Kidney epithelial cell (primary cell): ENCODE measurements at regions not wholly inside any gene's neighbourhood (a gene's known extent, or its start where the extent isn't known, plus 50 kb on each side); places are given as distances from the start of the nearest gene placed in this dataset.

Experiments used
- DNase-seq: peaks from one replicate; pipeline ENCODE4 v3.0.0-alpha.2; 2010; ENCODE audit warnings: low read depth
- H3K27me3 ChIP-seq: 2 replicates; pipeline ENCODE4 v1.6.0; 2011; ENCODE audit warnings: low read length; ENCODE audit not compliant: control insufficient read depth, insufficient read depth
- H3K36me3 ChIP-seq: 2 replicates; pipeline ENCODE4 v1.5.1; 2011; ENCODE audit warnings: low read length; ENCODE audit not compliant: control insufficient read depth, insufficient read depth
- H3K4me3 ChIP-seq: 2 replicates; pipeline ENCODE4 v1.5.1; 2011; ENCODE audit warnings: low read depth, mild to moderate bottlenecking, control low read depth, low read length
- CTCF ChIP-seq: IDR thresholded peaks from 2 replicates; pipeline ENCODE4 v1.5.1; 2011; ENCODE audit warnings: mild to moderate bottlenecking, moderate library complexity, low read length, control low read depth, inconsistent platforms; ENCODE audit not compliant: insufficient read depth, poor library complexity, severe bottlenecking

DNA sequence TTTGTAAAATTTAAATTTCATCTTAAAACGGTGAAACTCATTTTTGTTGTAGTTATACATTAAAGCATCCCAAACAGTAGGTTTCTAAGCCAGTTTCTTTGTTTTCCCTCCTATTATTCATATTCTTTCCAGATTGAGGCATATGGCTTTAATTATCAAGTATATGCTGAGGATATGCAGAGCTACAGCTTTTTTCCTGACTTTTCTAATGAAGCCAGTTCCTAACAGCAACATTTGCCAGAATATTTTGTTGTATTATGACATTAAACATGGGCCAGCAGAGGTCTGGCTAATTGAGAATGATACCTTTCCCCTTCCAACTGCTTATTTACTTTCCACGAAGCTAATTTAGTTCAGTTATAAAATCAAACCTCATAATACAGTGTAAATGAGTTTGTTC, 75.3 kb downstream of the SLIT2 start:
- Histone ChIP-seq H3K36me3 (no peaks in the 10 kb centered on the region), H3K27me3 (no peaks in the 10 kb centered on the region), H3K4me3 (no peak overlapping the region)
- TF ChIP-seq CTCF, result no peak
- DNase-seq, result no peak

DNA sequence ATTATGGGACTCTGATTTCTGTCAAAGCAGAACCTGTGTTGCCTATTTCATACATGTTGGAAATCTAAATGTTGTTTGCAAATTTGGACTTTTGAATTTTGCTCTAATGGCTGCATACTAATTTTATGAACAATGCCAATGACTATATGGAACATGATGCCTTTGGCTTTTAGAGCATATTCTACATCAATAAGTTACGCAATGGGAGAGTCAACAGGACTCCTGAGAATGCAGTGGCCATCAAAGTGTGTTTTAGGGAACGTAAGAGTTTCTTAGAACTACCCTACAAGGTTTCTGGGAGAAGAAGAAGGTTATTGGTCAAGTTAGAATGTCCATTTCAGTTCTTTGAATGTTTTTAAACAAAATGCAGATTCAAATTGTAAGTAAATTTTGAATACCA, 76.1 kb downstream of the SLIT2 start:
- DNase-seq, result no peak
- no peak for TF ChIP-seq CTCF
- no peaks in the 10 kb centered on the region for H3K27me3 ChIP-seq

GRCh38 chr4:20331642-20332041, 79.9 kb downstream of the SLIT2 start:
- TF ChIP-seq CTCF, result no peak
- no peak overlapping the region for H3K4me3 ChIP-seq
- H3K27me3 ChIP-seq, result no peaks in the 10 kb centered on the region
- DNase-seq, result no peak
- no peaks in the 10 kb centered on the region for H3K36me3 ChIP-seq

More for the DNA sequence above, 76.1 kb downstream of the SLIT2 start:
- H3K4me3 ChIP-seq, result no peak overlapping the region
- no peaks in the 10 kb centered on the region for H3K36me3 ChIP-seq

GRCh38 chr4:20333141-20333715, 81.5 kb downstream of the SLIT2 start:
- H3K36me3 ChIP-seq, result no peaks in the 10 kb centered on the region
- DNase-seq, result no peak
- H3K4me3 ChIP-seq, result no peak overlapping the region
- H3K27me3 ChIP-seq, result no peaks in the 10 kb centered on the region
- TF ChIP-seq CTCF, result no peak

DNA sequence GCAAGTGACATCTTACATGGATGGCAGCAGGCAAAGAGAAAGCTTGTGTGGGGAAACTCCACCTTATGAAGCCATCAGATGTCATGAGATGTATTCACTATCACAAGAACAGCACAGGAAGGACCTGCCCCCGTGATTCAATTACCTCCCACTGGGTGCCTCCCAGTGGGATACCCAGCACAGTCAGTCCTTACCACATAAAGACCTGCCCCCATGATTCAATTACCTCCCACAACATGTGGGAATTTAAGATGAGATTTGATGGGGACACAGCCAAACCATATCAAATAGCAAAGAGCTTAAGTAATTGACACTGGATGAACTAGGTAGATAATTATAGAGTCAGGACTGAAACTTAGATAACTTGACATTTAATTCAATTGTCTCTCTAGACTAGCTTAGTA, 85.6 kb downstream of the SLIT2 start:
- H3K27me3 ChIP-seq, result no peaks in the 10 kb centered on the region
- no peaks in the 10 kb centered on the region for H3K36me3 ChIP-seq
- no peak for TF ChIP-seq CTCF
- no peak for DNase-seq
- no peak overlapping the region for H3K4me3 ChIP-seq

DNA sequence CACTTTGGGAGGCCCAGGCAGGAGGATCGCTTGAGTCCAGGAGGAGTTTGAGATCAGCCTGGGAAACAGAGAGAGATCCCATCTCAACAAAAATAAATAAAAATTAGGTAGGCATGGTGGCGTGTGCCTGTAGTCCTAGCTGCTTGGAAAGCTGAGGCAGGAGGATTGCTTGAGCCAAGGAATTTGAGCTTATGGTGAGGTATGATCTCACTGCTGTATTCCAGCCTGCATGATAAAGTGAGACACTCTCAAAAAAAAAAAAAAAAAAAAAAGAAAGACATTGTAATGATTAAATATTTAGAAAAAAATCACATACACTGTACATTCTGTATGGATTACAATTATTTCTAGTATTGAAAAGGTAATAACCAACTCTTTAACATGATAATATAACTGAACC, 87.1 kb downstream of the SLIT2 start:
- no peaks in the 10 kb centered on the region for H3K27me3 ChIP-seq
- DNase-seq, result no peak
- no peak overlapping the region for H3K4me3 ChIP-seq
- TF ChIP-seq CTCF, result no peak
- no peaks in the 10 kb centered on the region for H3K36me3 ChIP-seq
